ENCODE measurements at regions not wholly inside any gene's neighbourhood (a gene's known extent, or its start where the extent isn't known, plus 50 kb on each side); places are given as distances from the start of the nearest gene placed in this dataset.

- BruUV-seq (replicated peaks), result no TSS peak
- intact Hi-C loops (cut with micrococcal nuclease), result no loop called here
- no peak overlapping the region for H3K4me2 ChIP-seq (ENCODE audit: low read length)
- H4K20me1 ChIP-seq (ENCODE audit: low read length), result no peaks in the 10 kb centered on the region
- H3K9ac ChIP-seq (ENCODE audit: low read length), result no peak overlapping the region
- H3K36me3 ChIP-seq (ENCODE audit: low read depth, low read length), result peaks cover 4% of the 10 kb centered on the region; the same call in 1 of the 2 replicates
- H3K9me2 ChIP-seq (replicated peaks; ENCODE audit: low read length), result no peaks in the 10 kb centered on the region
- no peak overlapping the region for H2AFZ ChIP-seq (ENCODE audit: low read length)
- ChIA-PET POLR2A (ENCODE audit: unreplicated experiment) (no interaction called here), CTCF (no interaction called here)
- H3K4me3 ChIP-seq (ENCODE audit: low read length), result no peak overlapping the region
- no peak for ATAC-seq
- no peaks in the 10 kb centered on the region for H3K79me2 ChIP-seq (ENCODE audit: low read length)
- DNase-seq, result no peak
- no peaks in the 10 kb centered on the region for H3K27me3 ChIP-seq (ENCODE audit: low read length)
- no peaks in the 10 kb centered on the region for H3K4me1 ChIP-seq (ENCODE audit: insufficient read depth, low read length)
- TF ChIP-seq, protein P1, sequence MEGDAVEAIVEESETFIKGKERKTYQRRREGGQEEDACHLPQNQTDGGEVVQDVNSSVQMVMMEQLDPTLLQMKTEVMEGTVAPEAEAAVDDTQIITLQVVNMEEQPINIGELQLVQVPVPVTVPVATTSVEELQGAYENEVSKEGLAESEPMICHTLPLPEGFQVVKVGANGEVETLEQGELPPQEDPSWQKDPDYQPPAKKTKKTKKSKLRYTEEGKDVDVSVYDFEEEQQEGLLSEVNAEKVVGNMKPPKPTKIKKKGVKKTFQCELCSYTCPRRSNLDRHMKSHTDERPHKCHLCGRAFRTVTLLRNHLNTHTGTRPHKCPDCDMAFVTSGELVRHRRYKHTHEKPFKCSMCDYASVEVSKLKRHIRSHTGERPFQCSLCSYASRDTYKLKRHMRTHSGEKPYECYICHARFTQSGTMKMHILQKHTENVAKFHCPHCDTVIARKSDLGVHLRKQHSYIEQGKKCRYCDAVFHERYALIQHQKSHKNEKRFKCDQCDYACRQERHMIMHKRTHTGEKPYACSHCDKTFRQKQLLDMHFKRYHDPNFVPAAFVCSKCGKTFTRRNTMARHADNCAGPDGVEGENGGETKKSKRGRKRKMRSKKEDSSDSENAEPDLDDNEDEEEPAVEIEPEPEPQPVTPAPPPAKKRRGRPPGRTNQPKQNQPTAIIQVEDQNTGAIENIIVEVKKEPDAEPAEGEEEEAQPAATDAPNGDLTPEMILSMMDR (conservative IDR thresholded peaks at IDR 0.05; ENCODE audit: low read depth, low read length), result no peak
- no peak for TF ChIP-seq EZH2 (IDR thresholded peaks at IDR 0.05; ENCODE audit: low read length, unreplicated experiment)
- TF ChIP-seq EZH2phosphoT487 (IDR thresholded peaks at IDR 0.05; ENCODE audit: borderline replicate concordance, low read length), result no peak
- no peaks in the 10 kb centered on the region for H3F3A ChIP-seq (ENCODE audit: low read length, unreplicated experiment)
- no peak overlapping the region for H3K27ac ChIP-seq (ENCODE audit: low read length)
- H3K9me3 ChIP-seq (ENCODE audit: low read length), result no peaks in the 10 kb centered on the region
Observed at GRCh38 chr11:71059662-71060061, 192.7 kb downstream of the SHANK2 start.

- ChIA-PET POLR2A (ENCODE audit: unreplicated experiment) (no interaction called here), CTCF (no interaction called here)
- no TSS peak for BruUV-seq (replicated peaks)
- Histone ChIP-seq H3F3A (ENCODE audit: low read length, unreplicated experiment) (no peaks in the 10 kb centered on the region), H3K9me2 (replicated peaks; ENCODE audit: low read length) (no peaks in the 10 kb centered on the region), H3K36me3 (ENCODE audit: low read depth, low read length) (peaks cover 4% of the 10 kb centered on the region; the same call in 1 of the 2 replicates), H3K4me3 (ENCODE audit: low read length) (no peak overlapping the region), H3K27ac (ENCODE audit: low read length) (no peak overlapping the region), H2AFZ (ENCODE audit: low read length) (no peak overlapping the region), H3K79me2 (ENCODE audit: low read length) (no peaks in the 10 kb centered on the region), H4K20me1 (ENCODE audit: low read length) (no peaks in the 10 kb centered on the region), H3K4me2 (ENCODE audit: low read length) (no peak overlapping the region), H3K27me3 (ENCODE audit: low read length) (no peaks in the 10 kb centered on the region), H3K9ac (ENCODE audit: low read length) (no peak overlapping the region), H3K9me3 (ENCODE audit: low read length) (no peaks in the 10 kb centered on the region), H3K4me1 (ENCODE audit: insufficient read depth, low read length) (no peaks in the 10 kb centered on the region)
- ATAC-seq, result no peak
- TF ChIP-seq EZH2 (IDR thresholded peaks at IDR 0.05; ENCODE audit: low read length, unreplicated experiment) (no peak), EZH2phosphoT487 (IDR thresholded peaks at IDR 0.05; ENCODE audit: borderline replicate concordance, low read length) (no peak)
- TF ChIP-seq, protein P1 (conservative IDR thresholded peaks at IDR 0.05; ENCODE audit: low read depth, low read length), result no peak
- no peak for DNase-seq
- intact Hi-C loops (cut with micrococcal nuclease), result no loop called here
Observed at GRCh38 chr11:71055925-71056324, 196.5 kb downstream of the SHANK2 start.
